Thoracic aorta (tissue), 2 donors: ENCODE measurements at regions not wholly inside any gene's neighbourhood (a gene's known extent, or its start where the extent isn't known, plus 50 kb on each side); places are given as distances from the start of the nearest gene placed in this dataset.

Experiments
- ATAC-seq: fragments of 150-250 bp; one replicate; pipeline ENCODE4 v1.8.0; 2017; ENCODE audit warnings: low read depth; ENCODE audit not compliant: insufficient number of reproducible peaks, low FRiP score
- DNase-seq: peaks from one replicate; pipeline ENCODE4 v3.0.0-alpha.2; 2020; ENCODE audit warnings: low spot score
- H3K27ac ChIP-seq, 2 donors: fragments of 200-600 bp; sonication (generic); 1 replicate in 1 of 2; 2 replicates in 1 of 2; pipeline ENCODE4 v1.5.1; 2016; ENCODE audit warnings: mild to moderate bottlenecking in 2 of 2, moderate library complexity in 2 of 2
- H3K27me3 ChIP-seq: fragments of 200-600 bp; sonication (generic); replicated peaks from 2 replicates; pipeline ENCODE4 v1.6.0; 2016; ENCODE audit warnings: mild to moderate bottlenecking; ENCODE audit not compliant: insufficient read depth
- H3K36me3 ChIP-seq: fragments of 200-600 bp; sonication (generic); one replicate; pipeline ENCODE4 v1.5.1; 2016
- H3K4me1 ChIP-seq, 2 donors: fragments of 200-600 bp; sonication (generic); 1 replicate in 1 of 2; 2 replicates in 1 of 2; pipeline versions ENCODE4 v1.5.1 to v1.6.0; 2016; ENCODE audit warnings: low read depth in 2 of 2, mild to moderate bottlenecking in 1 of 2; ENCODE audit not compliant: control insufficient read depth in 1 of 2
- H3K4me3 ChIP-seq: fragments of 200-600 bp; sonication (generic); 2 replicates; pipeline ENCODE4 v1.5.1; 2016; ENCODE audit warnings: mild to moderate bottlenecking
- H3K9me3 ChIP-seq: fragments of 200-600 bp; sonication (generic); 2 replicates; pipeline ENCODE4 v1.5.1; 2016
- TF ChIP-seq, protein P1 (sequence below): fragments of 200-600 bp; sonication (generic); IDR thresholded peaks from one replicate; pipeline ENCODE4 v1.5.1; 2019; ENCODE audit warnings: antibody characterized with exemption

- H3K4me1 ChIP-seq, result no peaks in the 10 kb centered on the region
- no peak overlapping the region for H3K4me3 ChIP-seq
- TF ChIP-seq, protein P1, sequence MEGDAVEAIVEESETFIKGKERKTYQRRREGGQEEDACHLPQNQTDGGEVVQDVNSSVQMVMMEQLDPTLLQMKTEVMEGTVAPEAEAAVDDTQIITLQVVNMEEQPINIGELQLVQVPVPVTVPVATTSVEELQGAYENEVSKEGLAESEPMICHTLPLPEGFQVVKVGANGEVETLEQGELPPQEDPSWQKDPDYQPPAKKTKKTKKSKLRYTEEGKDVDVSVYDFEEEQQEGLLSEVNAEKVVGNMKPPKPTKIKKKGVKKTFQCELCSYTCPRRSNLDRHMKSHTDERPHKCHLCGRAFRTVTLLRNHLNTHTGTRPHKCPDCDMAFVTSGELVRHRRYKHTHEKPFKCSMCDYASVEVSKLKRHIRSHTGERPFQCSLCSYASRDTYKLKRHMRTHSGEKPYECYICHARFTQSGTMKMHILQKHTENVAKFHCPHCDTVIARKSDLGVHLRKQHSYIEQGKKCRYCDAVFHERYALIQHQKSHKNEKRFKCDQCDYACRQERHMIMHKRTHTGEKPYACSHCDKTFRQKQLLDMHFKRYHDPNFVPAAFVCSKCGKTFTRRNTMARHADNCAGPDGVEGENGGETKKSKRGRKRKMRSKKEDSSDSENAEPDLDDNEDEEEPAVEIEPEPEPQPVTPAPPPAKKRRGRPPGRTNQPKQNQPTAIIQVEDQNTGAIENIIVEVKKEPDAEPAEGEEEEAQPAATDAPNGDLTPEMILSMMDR, result no peak
- no peaks in the 10 kb centered on the region for H3K36me3 ChIP-seq
- no peaks in the 10 kb centered on the region for H3K27me3 ChIP-seq
- no peak for DNase-seq
- no peak overlapping the region for H3K27ac ChIP-seq
- H3K9me3 ChIP-seq, result no peaks in the 10 kb centered on the region
- no peak for ATAC-seq
These were observed 327.0 kb downstream of the NPHP4 start for GRCh38 chr1:5664906-5665875.

GRCh38 chr1:5664081-5664768 lies 328.0 kb downstream of the NPHP4 start:
- ATAC-seq (no peak), DNase-seq (no peak)
- TF ChIP-seq, protein P1, result no peak
- H3K9me3 ChIP-seq, result no peaks in the 10 kb centered on the region
- no peaks in the 10 kb centered on the region for H3K36me3 ChIP-seq
- H3K27me3 ChIP-seq, result no peaks in the 10 kb centered on the region
- H3K4me3 ChIP-seq, result no peak overlapping the region
- no peak overlapping the region for H3K27ac ChIP-seq
- no peaks in the 10 kb centered on the region for H3K4me1 ChIP-seq

GRCh38 chr1:5662744-5663126 lies 329.5 kb downstream of the NPHP4 start:
- ATAC-seq, result no peak
- no peak overlapping the region for H3K27ac ChIP-seq
- TF ChIP-seq, protein P1, result no peak
- H3K4me1 ChIP-seq, result no peaks in the 10 kb centered on the region
- no peaks in the 10 kb centered on the region for H3K9me3 ChIP-seq
- H3K4me3 ChIP-seq, result no peak overlapping the region
- no peaks in the 10 kb centered on the region for H3K36me3 ChIP-seq
- DNase-seq, result no peak
- no peaks in the 10 kb centered on the region for H3K27me3 ChIP-seq

DNA sequence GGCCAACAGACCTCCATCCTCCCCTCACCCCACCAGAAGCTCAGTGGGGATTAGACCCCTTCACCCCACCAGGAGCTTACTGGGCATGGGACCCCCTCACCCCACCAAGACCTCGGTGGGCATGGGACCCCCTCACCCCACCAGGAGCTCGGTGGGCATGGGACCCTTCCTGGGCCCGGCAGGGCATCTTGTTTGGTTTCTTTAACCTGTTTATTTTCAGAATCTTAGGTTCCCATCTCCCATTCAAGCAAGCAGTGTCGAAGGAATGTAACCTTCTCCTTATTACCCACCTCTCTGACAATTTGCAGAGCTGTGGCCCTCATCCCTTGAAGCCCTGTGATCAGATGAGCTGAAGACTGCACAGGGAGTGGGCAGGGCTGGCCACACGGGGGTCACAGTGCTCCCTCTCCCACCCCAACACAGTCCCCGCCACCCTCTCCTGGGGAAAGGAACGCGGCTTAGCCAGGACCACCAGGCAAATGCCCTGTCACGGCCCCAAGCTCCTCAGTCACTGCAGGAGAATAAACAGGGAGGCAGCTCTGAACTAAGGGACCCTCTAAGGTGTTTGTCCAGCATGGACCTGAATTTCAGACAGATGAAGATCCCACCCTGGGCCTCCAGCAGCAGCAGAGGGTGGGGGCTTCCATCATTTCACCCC lies 330.0 kb downstream of the NPHP4 start:
- TF ChIP-seq, protein P1, result no peak
- no peaks in the 10 kb centered on the region for H3K4me1 ChIP-seq
- H3K36me3 ChIP-seq, result no peaks in the 10 kb centered on the region
- no peaks in the 10 kb centered on the region for H3K27me3 ChIP-seq
- no peaks in the 10 kb centered on the region for H3K9me3 ChIP-seq
- ATAC-seq, result no peak
- no peak overlapping the region for H3K4me3 ChIP-seq
- no peak overlapping the region for H3K27ac ChIP-seq
- DNase-seq, result no peak
